ENCODE measurements at regions not wholly inside any gene's neighbourhood (a gene's known extent, or its start where the extent isn't known, plus 50 kb on each side); places are given as distances from the start of the nearest gene placed in this dataset.

DNA sequence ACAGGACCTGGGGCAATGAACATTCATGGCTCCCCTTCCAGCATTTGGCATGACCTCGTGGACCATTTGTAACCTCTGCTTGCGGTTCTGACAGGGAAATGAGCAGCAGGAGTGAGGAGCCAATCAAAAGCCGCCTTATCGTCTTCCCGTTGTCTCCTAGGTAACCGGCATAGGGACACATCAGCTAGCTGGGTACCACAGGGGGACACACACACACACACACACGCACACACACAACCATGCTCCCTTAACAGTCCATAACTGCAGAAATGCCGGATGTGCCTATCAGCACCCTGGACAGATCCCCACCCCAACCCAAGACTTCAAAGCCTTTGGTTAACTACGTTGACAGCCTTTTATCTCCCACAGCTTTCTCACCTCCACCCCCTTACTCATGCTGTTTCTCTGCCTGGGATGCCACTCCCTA lies 53.4 kb upstream of the CCDC174 start (continued):
- TF ChIP-seq NCOA2 (IDR thresholded peaks at IDR 0.05; ENCODE audit: partially characterized antibody in 2 of 2) (no peak), STAT5B (CRISPR knock-in tag; IDR thresholded peaks at IDR 0.05) (no peak), HMG20A (CRISPR knock-in tag; conservative IDR thresholded peaks at IDR 0.05) (no peak), SP2 (IDR thresholded peaks at IDR 0.05; ENCODE audit: extremely low read depth, low read depth, low read length, poor library complexity, severe bottlenecking) (no peak), KAT7 (CRISPR knock-in tag; IDR thresholded peaks at IDR 0.05; ENCODE audit: borderline replicate concordance) (no peak), RB1 (IDR thresholded peaks at IDR 0.05; ENCODE audit: low read depth) (no peak), YBX1 (IDR thresholded peaks at IDR 0.05) (no peak), ZNF707 (CRISPR knock-in tag; conservative IDR thresholded peaks at IDR 0.05) (no peak), FIP1L1 (IDR thresholded peaks at IDR 0.05; ENCODE audit: low read depth, low read length, poor library complexity, severe bottlenecking) (no peak), NFE2L1 (tag; IDR thresholded peaks at IDR 0.05; ENCODE audit: borderline replicate concordance, low read depth) (no peak), SREBF2 (CRISPR knock-in tag; IDR thresholded peaks at IDR 0.05) (no peak), NEUROD1 (IDR thresholded peaks at IDR 0.05; ENCODE audit: borderline replicate concordance, low read depth, low read length, partially characterized antibody) (no peak), TCF7L2 (IDR thresholded peaks at IDR 0.05; ENCODE audit: low read depth, low read length) (peak; percentile 16; the same call in 1 of the 2 replicates), LARP7 (IDR thresholded peaks at IDR 0.05) (no peak), CEBPB (tag; IDR thresholded peaks at IDR 0.05) (no peak), THRAP3 (IDR thresholded peaks at IDR 0.05; ENCODE audit: borderline replicate concordance) (no peak), ZNF3 (CRISPR knock-in tag; IDR thresholded peaks at IDR 0.05) (no peak), ZSCAN32 (CRISPR knock-in tag; IDR thresholded peaks at IDR 0.05) (no peak), PHF20 (IDR thresholded peaks at IDR 0.05; ENCODE audit: partially characterized antibody) (no peak), ZNF431 (CRISPR knock-in tag; IDR thresholded peaks at IDR 0.05) (0 out of 2 replicates have a peak, but pooled peaks have one; percentile 21)
- TF ChIP-seq, protein P1, sequence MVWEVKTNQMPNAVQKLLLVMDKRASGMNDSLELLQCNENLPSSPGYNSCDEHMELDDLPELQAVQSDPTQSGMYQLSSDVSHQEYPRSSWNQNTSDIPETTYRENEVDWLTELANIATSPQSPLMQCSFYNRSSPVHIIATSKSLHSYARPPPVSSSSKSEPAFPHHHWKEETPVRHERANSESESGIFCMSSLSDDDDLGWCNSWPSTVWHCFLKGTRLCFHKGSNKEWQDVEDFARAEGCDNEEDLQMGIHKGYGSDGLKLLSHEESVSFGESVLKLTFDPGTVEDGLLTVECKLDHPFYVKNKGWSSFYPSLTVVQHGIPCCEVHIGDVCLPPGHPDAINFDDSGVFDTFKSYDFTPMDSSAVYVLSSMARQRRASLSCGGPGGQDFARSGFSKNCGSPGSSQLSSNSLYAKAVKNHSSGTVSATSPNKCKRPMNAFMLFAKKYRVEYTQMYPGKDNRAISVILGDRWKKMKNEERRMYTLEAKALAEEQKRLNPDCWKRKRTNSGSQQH (CRISPR knock-in tag; IDR thresholded peaks at IDR 0.05), result peak; percentile 7; the same call in 1 of the 2 replicates
- TF ChIP-seq, protein P2, sequence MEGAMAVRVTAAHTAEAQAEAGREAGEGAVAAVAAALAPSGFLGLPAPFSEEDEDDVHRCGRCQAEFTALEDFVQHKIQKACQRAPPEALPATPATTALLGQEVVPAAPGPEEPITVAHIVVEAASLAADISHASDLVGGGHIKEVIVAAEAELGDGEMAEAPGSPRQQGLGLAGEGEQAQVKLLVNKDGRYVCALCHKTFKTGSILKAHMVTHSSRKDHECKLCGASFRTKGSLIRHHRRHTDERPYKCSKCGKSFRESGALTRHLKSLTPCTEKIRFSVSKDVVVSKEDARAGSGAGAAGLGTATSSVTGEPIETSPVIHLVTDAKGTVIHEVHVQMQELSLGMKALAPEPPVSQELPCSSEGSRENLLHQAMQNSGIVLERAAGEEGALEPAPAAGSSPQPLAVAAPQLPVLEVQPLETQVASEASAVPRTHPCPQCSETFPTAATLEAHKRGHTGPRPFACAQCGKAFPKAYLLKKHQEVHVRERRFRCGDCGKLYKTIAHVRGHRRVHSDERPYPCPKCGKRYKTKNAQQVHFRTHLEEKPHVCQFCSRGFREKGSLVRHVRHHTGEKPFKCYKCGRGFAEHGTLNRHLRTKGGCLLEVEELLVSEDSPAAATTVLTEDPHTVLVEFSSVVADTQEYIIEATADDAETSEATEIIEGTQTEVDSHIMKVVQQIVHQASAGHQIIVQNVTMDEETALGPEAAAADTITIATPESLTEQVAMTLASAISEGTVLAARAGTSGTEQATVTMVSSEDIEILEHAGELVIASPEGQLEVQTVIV (CRISPR knock-in tag; IDR thresholded peaks at IDR 0.05; ENCODE audit: borderline replicate concordance), result no peak
- TF ChIP-seq, protein P3, sequence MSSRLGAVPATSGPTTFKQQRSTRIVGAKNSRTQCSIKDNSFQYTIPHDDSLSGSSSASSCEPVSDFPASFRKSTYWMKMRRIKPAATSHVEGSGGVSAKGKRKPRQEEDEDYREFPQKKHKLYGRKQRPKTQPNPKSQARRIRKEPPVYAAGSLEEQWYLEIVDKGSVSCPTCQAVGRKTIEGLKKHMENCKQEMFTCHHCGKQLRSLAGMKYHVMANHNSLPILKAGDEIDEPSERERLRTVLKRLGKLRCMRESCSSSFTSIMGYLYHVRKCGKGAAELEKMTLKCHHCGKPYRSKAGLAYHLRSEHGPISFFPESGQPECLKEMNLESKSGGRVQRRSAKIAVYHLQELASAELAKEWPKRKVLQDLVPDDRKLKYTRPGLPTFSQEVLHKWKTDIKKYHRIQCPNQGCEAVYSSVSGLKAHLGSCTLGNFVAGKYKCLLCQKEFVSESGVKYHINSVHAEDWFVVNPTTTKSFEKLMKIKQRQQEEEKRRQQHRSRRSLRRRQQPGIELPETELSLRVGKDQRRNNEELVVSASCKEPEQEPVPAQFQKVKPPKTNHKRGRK (tag; IDR thresholded peaks at IDR 0.05), result no peak
- TF ChIP-seq, protein P4, sequence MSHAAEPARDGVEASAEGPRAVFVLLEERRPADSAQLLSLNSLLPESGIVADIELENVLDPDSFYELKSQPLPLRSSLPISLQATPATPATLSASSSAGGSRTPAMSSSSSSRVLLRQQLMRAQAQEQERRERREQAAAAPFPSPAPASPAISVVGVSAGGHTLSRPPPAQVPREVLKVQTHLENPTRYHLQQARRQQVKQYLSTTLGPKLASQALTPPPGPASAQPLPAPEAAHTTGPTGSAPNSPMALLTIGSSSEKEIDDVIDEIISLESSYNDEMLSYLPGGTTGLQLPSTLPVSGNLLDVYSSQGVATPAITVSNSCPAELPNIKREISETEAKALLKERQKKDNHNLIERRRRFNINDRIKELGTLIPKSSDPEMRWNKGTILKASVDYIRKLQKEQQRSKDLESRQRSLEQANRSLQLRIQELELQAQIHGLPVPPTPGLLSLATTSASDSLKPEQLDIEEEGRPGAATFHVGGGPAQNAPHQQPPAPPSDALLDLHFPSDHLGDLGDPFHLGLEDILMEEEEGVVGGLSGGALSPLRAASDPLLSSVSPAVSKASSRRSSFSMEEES (CRISPR knock-in tag; IDR thresholded peaks at IDR 0.05), result no peak

Measured in K562 (cell line).